ENCODE measurements at regions not wholly inside any gene's neighbourhood (a gene's known extent, or its start where the extent isn't known, plus 50 kb on each side); places are given as distances from the start of the nearest gene placed in this dataset.
A peak's percentile ranks its signal among the peaks of the same experiment; 100 is the strongest.

DNA sequence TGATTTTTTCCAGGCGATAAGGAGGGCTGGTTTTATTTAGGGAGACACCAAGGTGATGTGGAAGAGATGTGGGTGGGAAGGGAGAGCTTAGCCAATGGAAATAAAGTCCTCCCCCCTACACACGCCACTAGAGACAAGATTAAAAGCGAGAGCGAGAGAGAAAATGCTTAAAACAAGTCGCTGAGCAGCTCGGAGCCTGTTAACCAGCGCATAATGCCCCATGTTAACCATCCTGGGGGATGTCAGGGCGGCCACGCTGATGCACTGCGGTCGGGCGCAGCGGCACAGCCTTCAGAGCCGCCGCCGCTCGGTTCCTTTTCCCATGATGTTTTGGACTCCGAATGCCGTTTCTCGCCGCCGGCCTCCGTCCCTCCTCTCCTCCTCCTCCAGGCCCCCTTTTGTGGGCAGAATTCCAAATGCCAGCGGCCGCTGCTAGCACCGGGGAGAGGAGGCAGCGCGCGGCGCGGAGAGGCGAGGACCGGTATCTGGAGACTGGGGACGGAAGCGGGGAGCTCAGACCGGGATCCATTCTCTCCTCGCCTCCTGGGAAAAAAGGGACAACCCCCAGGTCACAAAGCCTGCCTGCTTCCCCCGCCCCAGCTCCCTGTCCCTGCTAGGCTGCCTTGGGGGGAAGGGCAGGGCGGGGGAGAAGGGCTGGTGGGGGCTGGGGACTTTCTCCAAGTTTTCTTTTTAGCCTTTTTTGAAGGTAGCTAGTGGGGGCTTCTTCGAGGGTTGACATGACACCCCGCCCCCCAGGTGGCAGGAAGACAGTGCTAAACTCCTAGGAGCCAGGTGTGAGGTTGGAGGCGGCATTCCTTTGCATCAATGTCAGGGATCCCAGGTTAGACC lies 98.1 kb upstream of the CCL2 start:
- no peak for DNase-seq

DNA sequence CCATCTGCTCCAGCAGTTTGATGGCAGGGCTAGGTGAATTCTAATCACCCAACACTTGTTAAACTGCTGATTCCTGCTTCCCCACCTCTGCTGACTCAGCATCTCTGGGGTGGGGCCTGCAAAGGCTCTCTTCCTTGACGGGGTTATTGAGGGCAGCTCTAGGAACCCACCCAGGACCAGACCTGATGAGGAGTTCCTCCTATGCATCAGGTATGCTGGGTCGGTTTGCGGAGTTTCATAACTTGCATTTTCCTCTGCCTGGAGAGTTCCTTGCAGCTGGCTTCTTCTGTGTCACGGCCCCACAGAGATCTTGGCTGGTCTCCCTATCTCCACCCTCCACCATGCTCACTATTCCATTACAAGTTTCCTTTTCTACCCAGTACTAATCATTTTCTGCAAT lies 93.4 kb upstream of the CCL2 start:
- no peak for DNase-seq

DNA sequence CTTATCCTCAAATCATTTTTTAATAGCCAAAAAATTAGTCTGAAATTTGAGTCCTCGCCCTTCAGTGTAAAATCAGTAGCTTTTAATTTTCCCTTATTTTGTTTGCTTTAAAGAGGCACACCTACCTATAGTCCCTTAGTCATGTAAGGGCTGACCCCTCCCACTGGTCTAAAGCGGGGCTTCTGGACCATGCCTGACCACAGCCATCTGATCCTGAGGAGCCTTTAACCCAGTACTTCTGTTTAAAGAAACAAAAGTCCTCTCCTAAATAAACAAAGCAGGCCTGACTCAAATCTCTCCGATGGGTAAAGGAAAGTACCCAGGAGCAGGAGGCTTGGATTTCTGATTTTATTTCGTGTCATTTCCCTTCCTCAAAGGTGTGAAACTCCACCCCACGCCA lies 92.0 kb upstream of the CCL2 start:
- DNase-seq = no peak

DNA sequence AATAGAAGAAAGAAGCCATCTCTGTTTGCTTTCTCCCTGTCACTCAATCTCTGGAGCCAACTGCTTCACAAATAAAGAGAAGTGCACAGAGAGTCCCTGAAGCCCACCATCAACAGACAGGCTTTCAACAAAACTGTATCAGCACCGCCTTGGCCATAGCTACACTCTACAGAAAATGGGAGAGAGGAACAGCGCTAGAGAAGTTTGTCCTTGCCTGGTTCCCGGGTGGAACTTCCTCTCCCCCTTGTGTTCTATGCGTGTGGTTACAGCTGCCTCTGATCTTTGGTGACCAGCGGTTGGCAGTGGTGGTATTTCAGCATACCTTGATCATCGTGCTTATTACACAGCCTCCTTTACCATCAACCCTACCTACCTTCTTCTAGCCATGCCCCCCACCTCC lies 91.4 kb upstream of the CCL2 start:
- DNase-seq = peak; percentile 28

DNA sequence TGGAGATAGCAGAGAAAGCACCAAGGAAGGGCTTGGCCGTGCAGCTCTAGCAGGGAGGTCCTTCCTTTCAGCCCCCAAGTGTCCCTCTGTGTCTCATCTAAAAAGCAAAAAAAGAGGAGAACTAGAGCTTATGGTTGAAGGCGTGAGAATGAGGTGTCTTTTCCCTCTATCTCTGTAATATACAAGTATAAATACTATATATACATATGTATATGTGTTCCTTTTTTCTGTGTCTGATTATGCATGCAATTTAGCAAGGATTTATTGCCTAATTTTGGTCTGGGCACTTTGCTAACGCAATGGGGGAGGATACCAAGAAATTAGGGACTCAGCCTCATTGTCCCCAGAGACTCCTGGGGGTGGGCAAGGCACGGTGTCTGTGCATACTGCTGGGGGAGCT lies 90.2 kb upstream of the CCL2 start:
- no peak for DNase-seq

DNA sequence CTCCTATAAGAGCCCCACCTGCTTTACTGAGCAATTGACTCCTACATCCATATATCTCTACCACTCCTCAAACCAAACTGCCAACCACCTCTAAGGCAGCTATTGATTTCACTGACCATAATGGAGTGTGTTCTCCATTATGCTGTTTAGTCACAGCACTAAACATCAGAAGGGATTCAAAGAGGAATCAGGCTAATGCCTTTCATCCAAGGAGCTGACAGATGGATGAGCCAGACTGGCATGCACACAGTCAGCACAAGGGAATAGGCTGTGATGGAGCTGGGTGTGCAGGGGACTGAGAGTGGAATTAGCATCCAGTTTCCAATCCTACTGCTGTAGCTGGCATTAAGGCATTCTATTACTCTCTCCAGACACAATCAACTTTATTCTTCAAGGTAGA lies 88.7 kb upstream of the CCL2 start:
- no peak for DNase-seq

DNA sequence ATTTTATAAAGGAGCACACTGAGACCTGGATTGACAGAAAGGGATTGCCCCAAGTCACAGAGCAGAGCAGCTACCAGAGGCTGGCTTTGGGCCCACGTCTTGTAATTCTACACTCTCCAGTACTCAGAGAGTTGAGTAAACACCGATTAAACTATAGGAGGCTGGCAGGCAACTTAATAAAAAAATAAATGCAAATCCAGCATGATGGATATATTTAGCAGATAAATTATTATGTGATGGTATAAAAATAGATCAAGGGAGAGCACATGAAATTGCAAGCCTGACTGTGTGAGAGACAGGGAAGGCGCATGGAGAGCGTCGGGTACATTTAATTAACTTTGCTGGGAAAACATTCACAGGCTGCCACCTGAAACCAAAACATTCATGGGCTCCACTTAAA lies 87.7 kb upstream of the CCL2 start:
- peak; percentile 86 for DNase-seq

DNA sequence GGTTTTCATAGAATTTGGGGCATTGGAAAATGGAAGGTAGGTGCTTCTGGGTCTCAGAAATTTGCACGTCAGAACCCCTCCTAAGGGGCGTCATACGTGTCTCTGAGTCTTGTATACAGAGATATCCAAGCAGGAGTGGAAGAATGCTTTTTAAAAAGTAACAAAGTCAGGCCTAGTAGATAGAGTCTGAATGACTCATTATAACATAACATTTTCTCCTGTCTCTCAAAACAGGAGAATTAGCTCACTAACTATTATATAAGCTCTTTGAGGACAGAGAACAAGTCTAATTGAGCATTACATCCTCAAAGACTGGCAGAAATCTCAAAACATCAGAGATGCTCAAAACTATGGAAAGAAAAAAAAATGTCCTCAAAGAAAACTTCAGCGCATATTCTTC lies 86.1 kb upstream of the CCL2 start:
- no peak for DNase-seq

DNA sequence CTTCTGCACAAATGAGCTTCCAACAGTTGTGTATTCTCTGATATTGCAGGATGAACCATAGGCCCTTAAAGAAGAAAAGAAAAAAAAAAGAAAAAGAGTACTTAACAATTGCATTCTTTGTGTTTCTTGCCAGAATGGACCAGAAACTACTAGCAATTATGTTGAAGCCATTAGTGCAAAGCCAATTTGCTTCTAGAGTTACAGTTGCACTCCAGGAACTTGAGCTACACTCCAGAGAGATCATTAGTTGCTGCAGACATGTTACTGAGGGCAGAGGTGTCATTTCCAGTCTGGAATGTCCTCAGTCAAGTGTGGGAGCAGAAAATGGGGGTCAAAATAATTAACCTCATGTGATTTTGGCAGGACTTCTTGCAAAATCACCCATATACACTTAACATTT lies 85.6 kb upstream of the CCL2 start:
- DNase-seq = no peak

DNA sequence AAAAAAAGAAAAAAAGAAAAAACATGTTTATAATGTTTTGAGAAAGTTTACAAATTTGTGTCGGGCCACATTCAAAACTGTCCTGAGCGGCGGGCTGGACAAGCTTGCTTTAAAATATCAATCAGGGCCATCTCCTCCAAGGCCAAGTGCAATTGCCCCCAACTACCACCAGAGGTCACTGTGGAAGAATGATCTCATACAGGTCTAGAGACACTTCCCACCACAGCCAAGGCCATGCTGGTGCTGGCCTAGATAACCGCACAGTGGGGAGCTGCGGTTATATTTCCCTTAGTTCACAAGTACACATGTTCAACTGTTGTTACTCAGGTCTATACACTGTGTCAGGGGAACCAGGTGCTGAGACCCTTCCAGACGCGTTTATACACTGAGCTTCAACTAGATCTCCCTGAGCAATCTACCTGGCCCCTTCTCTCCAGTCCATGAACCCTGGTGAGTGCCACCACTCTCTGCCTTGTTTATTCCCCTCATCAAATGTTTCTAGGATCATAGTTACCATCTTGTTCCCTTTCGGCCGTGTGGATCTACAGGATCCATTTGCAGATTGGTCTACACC lies 83.8 kb upstream of the CCL2 start:
- no peak for DNase-seq

DNA sequence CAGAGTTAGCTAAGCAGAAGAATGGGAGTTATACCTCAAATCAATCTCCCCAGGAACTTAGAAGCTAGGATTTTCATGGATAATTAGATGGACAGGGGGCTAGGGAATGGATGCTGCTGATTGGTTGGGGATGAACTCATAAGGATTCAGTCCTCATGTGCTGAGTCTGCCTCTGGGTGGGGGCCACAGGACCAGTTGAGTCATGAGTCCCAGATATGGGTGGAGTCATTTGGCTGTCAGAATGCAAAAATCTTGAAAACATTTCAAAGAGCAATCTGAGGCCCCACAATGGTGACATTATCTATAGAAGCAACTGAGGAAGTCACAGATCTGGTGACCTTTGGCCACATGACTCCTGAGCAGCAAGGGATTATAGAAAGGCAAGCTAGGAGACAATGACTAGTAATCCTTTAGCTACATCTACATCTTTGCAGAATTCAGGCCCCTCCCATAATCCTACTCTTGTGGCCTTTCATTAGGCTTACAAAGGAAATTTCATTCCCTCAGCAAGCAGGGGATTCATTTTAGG lies 82.6 kb upstream of the CCL2 start:
- DNase-seq = no peak

DNA sequence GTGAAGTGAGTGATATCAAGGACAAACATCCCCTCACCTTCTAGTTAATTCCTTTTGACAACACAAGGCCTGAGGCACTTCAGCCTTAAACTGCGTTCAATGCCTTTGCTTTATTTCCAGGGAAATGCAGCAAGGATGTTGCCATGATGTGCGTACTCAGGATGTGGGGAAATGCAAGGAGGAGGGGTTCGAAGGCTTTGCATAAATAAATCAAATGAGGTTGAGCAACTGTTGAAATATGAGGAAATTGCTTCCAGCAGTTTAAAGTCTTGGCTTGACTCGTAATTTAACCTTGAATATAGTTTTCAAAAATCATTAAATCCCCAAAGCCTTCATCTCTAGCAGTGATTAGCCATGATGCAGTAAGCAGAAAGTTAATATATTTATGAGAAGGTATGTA lies 81.8 kb upstream of the CCL2 start:
- DNase-seq = no peak

DNA sequence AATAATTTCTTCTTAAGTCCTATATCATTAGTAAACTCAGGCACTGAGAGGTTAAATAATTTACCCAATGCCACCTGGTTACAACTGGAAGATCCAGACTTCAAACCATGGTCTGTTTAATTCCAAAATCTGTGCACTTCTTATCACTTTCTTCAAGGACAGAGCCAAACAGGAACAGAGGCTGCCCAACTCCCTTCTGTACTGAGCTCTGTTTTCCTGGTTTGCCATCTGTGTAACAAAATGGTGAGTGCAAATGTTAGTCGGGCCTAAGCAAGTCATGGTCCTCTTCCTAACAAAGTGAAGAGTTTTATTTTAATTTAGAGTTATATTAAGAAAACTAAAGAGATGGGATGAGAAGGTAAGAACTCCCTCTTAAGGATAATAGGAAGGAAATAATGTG lies 80.6 kb upstream of the CCL2 start:
- no peak for DNase-seq

DNA sequence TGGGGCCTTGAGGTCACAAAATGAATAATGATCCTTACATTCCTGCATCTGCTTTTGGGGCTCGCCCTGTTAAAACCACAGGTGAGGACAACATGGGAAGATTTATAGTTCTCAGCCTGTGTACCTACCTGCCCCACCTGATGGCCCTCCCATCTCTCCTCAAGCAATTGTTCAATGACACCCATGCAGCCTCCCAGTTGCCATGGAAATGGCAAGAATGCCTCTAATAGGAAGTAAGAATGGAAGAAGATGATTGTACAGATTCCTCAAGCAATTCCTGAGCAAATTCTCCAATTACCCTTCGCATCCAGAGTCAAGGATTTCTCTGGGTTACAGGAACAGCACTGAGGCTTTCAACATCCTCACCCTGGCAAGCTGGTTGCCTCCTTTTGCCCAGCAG lies 78.6 kb upstream of the CCL2 start:
- no peak for DNase-seq

DNA sequence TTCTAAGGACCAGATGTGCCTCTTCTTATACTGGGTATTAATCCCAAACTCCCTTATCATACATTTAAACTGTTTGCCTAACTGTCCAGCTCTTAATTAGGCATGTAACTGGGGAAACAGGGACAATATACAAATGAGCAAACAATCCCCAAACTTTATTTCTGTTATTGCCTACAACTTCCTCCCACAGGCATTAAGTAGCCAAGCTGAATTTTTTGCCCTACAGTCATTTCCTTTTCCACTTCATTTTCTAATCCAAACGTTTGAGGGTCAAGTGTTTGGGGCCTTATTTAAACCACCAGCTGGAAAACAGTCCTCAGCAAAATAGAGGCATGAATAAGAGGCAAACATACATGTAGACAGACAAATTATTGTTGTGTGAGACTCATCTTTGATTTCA lies 77.4 kb upstream of the CCL2 start:
- no peak for DNase-seq

DNA sequence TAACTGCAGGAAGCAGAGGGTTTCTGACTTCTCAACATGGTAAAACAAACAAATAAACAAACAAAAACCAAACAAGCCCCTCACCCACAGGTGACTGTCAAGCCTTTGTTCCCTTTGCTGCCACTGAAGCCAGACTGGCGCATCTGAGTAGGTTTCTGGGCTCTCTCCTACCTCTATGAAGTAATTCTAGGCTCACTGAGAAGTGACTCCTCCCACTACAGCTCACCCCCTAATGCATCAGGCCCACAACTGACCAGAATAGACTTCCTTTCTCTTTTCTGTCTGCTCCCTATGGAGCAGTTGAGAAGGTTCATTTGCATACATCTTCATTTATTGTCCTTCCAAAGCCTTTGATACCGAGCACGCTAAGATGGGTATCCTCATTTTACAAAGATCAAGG lies 77.0 kb upstream of the CCL2 start:
- no peak for DNase-seq

DNA sequence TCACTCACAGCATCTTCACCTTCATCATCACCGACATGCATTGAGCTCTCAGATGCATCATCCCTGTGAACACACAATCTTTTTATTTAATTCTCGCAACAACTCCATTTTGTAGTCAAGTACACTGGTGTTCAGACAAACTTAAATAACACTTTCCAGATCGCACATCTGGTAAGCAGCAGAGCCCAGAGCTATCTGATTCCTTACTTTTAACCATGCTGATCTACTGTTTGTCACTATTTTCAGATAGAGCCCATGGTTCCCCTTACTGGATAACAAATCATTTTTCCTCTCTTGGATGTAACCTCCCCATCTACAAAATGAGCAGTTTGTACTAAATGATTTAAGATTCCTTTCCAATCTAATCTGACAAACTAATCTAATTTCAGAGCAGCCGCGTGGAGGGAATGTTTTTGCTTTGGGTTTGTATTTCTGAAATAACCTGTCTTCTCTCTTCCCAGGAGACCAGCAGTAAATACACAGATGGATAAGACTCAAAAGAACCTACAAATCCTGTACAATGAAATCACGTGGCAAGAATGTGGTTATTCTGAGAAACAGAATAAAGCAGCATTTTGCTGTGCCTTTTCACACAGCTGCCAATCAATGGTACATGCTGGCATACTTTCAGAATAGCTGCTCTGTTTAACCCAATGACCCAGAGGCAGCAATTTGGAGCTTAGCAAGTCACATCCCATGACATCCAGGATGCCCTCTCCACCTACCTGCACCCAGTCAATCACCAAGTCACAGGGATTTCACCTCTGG lies 72.9 kb upstream of the CCL2 start:
- no peak for DNase-seq

DNA sequence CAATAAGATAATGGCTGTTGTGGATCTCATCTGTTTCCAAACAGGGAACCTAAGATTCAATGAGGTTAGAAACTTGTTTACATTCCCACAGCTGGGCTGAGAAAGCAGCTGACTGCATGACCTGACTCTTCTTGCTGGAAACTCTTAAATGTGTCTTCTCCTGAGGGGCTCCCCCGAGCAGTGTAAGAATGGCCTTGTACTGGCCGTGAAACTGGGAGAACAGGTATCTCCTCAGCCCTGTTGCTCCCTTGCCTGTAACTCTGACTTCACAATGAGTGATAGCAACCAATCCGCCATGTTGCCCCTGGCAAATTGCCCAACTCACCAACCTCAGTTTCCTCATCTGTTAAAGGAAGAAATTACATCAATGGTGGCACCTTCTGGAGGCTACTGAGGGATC lies 59.1 kb upstream of the CCL2 start:
- no peak for DNase-seq

DNA sequence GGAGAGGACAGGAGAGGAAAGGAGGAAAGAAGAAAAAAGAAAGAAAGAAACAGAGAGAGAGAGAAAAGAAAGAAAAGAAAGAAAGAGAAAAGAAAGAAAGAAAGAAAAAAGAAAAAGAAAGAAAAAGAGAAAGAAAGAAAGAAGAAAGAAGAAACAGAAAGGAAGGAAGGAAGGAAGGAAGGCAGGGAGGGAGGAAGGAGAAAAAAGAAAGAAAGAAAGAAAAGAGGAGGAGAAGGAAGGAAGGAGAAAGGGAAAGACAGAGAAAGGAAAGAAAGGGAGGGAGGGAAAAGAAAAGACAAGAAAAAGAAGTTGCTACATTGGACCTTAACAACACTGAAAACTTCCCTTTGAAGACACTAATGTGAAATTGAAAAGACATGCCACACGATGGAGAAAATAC lies 56.6 kb upstream of the CCL2 start:
- DNase-seq = no peak

DNA sequence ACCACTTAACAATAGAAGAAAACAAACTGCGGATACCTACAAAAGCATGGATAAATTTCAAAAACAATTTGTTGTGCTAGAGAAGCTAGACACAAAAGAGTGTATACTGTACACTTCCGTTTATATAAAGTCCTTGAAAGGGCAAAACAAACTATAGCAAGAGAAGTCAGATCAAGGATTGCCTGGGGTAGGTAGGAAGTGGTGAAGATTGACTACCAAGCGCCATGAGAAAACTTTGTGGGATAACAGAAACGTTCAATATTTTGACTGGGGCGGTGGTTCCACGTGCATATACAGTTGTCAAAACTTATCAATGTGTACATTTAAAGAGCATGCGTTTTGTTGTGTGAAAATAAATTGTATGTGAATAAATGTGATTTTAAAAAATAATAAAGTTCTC lies 55.6 kb upstream of the CCL2 start:
- no peak for DNase-seq

DNA sequence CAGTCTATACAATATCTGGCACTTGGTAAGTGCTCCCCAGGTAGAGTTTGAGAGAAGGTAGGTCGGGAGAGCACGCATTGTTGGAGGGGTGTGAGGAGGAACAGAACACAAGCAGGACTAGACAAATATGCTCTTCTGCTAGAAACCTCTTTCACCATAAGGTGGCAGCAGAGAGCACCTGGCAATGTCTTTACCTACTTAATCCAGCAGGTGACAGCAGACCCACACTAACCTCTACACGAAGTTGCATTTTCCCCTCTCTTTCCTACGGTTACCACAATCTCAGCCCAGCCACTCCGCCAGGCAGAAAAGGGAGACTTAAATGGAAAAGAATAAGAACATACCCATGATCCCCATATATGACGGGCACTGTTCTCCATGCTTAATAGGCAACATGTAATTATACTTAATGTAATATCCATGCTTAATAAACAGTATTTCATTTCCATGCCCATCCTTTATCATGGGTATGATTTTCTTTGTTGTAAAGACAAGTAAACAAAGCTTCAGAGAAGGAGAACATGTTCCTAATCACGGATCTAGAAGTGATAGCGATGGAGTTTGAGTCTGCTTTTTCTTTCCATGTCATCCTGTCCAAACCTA lies 55.1 kb upstream of the CCL2 start:
- DNase-seq = peak; percentile 67

DNA sequence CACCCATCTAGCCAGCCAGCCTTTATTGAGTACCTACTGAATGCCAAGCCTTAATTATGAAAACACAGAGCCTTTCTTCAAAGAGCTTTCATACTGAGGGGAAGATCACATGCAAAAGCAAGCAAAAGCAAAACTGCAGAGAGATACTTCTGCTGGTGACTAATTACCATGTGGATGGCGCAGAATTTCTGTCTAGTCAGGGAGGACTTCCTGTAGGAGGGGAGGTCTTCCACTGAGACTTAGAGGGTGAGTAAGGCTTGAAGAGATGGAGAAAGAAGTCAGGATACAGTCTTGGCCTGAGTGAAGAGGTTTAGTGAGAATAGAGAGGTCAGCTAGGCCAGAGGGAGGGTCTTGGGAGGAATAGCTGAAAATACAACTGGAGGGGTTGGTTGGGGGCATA lies 53.9 kb upstream of the CCL2 start:
- DNase-seq = no peak

DNA sequence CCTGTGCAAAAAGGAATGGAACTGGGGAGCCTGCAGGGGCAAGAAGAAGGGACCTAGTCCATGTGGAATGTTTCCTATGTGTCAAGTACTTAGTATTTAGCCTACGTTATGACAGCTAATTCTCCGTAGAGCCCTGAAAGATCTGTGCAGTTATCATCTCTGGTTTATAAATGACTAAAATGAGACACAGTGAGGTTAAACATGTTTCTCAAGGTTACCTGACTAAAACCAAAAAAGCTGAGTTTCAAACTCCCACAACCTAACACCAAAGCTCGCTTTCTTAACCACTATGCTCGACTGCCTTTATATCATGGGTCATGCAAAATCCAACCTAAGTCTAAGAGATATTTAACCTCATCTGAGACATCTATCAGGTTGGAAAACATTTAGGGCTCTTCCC lies 53.3 kb upstream of the CCL2 start:
- no peak for DNase-seq

All from DMS153 (cell line).